Fibroblast of skin of left biceps (primary cell): ENCODE measurements at regions not wholly inside any gene's neighbourhood (a gene's known extent, or its start where the extent isn't known, plus 50 kb on each side); places are given as distances from the start of the nearest gene placed in this dataset.
"Not testable (repeated sequence)": the region's sequence is repeated elsewhere in the genome, so short reads cannot be mapped to it uniquely, and the experiment has no call there.

Experiments used
- DNase-seq, 2 experiments: peaks; one replicate each; pipeline ENCODE4 v3.0.0-alpha.2; 2013; ENCODE audit warnings: low read depth in 2 of 2

GRCh38 chrX:109878236-109878635 is 124.7 kb upstream of the TMEM164 start:
- DNase-seq: no peak

- DNase-seq: no peak
These were observed 122.9 kb upstream of the TMEM164 start for GRCh38 chrX:109879991-109880390.

GRCh38 chrX:109880629-109881028 is 122.3 kb upstream of the TMEM164 start:
- DNase-seq: no peak

- DNase-seq: no peak
These were observed 116.7 kb upstream of the TMEM164 start for GRCh38 chrX:109886122-109886761.

GRCh38 chrX:109889289-109890006 is 113.5 kb upstream of the TMEM164 start:
- DNase-seq: no peak

- DNase-seq: no peak
These were observed 112.6 kb upstream of the TMEM164 start for GRCh38 chrX:109890300-109890699.

GRCh38 chrX:109890910-109891502 is 111.9 kb upstream of the TMEM164 start:
- no peak for DNase-seq

GRCh38 chrX:109896024-109896423 is 106.9 kb upstream of the TMEM164 start:
- DNase-seq: not testable (repeated sequence)

- no peak for DNase-seq
These were observed 100.2 kb upstream of the TMEM164 start for GRCh38 chrX:109902665-109903064.

- no peak for DNase-seq
These were observed 91.9 kb upstream of the TMEM164 start for GRCh38 chrX:109911046-109911445.

GRCh38 chrX:109912993-109913392 is 89.9 kb upstream of the TMEM164 start:
- not testable (repeated sequence) for DNase-seq

- no peak for DNase-seq
These were observed 88.6 kb upstream of the TMEM164 start for GRCh38 chrX:109914114-109914849.

- DNase-seq: no peak
These were observed 84.2 kb upstream of the TMEM164 start for GRCh38 chrX:109918753-109919152.

GRCh38 chrX:109920325-109920724 is 82.6 kb upstream of the TMEM164 start:
- DNase-seq: no peak

GRCh38 chrX:109920868-109921267 is 82.0 kb upstream of the TMEM164 start:
- no peak for DNase-seq

GRCh38 chrX:109922190-109922589 is 80.7 kb upstream of the TMEM164 start:
- DNase-seq: no peak

- DNase-seq: not testable (repeated sequence)
These were observed 77.9 kb upstream of the TMEM164 start for GRCh38 chrX:109925003-109925402.

- no peak for DNase-seq
These were observed 77.3 kb upstream of the TMEM164 start for GRCh38 chrX:109925656-109926055.

- DNase-seq: no peak
These were observed 76.8 kb upstream of the TMEM164 start for GRCh38 chrX:109926118-109926517.

- no peak for DNase-seq
These were observed 75.9 kb upstream of the TMEM164 start for GRCh38 chrX:109926743-109927662.

GRCh38 chrX:109927663-109928273 is 75.1 kb upstream of the TMEM164 start:
- no peak for DNase-seq
